ENCODE measurements at regions not wholly inside any gene's neighbourhood (a gene's known extent, or its start where the extent isn't known, plus 50 kb on each side); places are given as distances from the start of the nearest gene placed in this dataset.
A peak's percentile ranks its signal among the peaks of the same experiment; 100 is the strongest.

GRCh38 chr11:95495706-95496105 lies 264.7 kb upstream of the SESN3 start:
- no peaks in the 10 kb centered on the region for H3K36me3 ChIP-seq (ENCODE audit: control insufficient read depth, insufficient read depth, low read length)
- peaks cover 4% of the 10 kb centered on the region for H3K36me3 Mint-ChIP-seq
- peaks cover 0 to 6% (median under 1%) of the 10 kb centered on the region in 4 donors for H3K4me1 Mint-ChIP-seq
- ATAC-seq (ENCODE audit: low read depth in 2 of 2) (no peak), DNase-seq (no peak)
- H3K27me3 Mint-ChIP-seq = no peaks in the 10 kb centered on the region
- H3K9me3 ChIP-seq (ENCODE audit: control insufficient read depth in 2 of 2, low read length in 2 of 2) = no peaks in the 10 kb centered on the region
- H3K9me3 Mint-ChIP-seq = peaks cover 0 to 8% (median 2%) of the 10 kb centered on the region in 7 donors
- no peak overlapping the region for H3K4me3 ChIP-seq (ENCODE audit: low read depth, low read length)
- H3K27ac ChIP-seq (ENCODE audit: insufficient read depth, low read length, poor library complexity, severe bottlenecking) = no peak overlapping the region
- no peaks in the 10 kb centered on the region for H3K4me1 ChIP-seq (ENCODE audit: control insufficient read depth, insufficient read depth, low read length, poor library complexity, severe bottlenecking)
- H3K4me3 Mint-ChIP-seq = no peak overlapping the region
- H3K27ac Mint-ChIP-seq = no peak overlapping the region
- no peaks in the 10 kb centered on the region for H3K27me3 ChIP-seq (ENCODE audit: control insufficient read depth, insufficient read depth, low read length)

DNA sequence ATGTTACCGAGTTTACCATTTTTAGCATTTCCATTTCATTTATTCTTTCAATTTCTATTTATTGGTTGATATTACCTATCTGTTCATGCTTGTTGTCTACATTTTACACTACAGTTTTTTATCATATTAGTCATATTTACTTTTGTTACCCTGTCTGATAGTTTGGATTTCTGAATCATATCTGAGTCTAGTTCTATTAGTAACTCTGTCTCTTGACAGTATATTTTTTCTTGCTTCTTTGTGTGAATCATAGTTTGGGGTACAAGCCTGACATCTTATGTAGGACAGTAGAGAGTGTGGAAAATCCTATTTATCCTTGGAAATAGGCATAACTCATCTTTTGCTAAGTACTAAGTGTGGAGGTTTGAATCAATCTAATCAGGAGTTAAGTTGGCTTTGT lies 263.9 kb upstream of the SESN3 start:
- no peak for ATAC-seq (ENCODE audit: low read depth in 2 of 2)
- H3K36me3 Mint-ChIP-seq = peaks cover 4% of the 10 kb centered on the region

GRCh38 chr11:95494167-95494566 lies 263.2 kb upstream of the SESN3 start:
- Histone ChIP-seq H3K9me3 (ENCODE audit: control insufficient read depth in 2 of 2, low read length in 2 of 2) (no peaks in the 10 kb centered on the region), H3K4me3 (ENCODE audit: low read depth, low read length) (no peak overlapping the region), H3K36me3 (ENCODE audit: control insufficient read depth, insufficient read depth, low read length) (no peaks in the 10 kb centered on the region), H3K27me3 (ENCODE audit: control insufficient read depth, insufficient read depth, low read length) (no peaks in the 10 kb centered on the region), H3K27ac (ENCODE audit: insufficient read depth, low read length, poor library complexity, severe bottlenecking) (no peak overlapping the region), H3K4me1 (ENCODE audit: control insufficient read depth, insufficient read depth, low read length, poor library complexity, severe bottlenecking) (no peaks in the 10 kb centered on the region)
- H3K4me3 Mint-ChIP-seq = no peak overlapping the region
- peaks cover 0 to 8% (median 3%) of the 10 kb centered on the region in 7 donors for H3K9me3 Mint-ChIP-seq
- H3K27ac Mint-ChIP-seq = no peak overlapping the region
- DNase-seq (no peak), ATAC-seq (ENCODE audit: low read depth in 2 of 2) (no peak)
- peaks cover 4% of the 10 kb centered on the region for H3K36me3 Mint-ChIP-seq
- H3K27me3 Mint-ChIP-seq = no peaks in the 10 kb centered on the region
- peaks cover 0 to 4% (median 1%) of the 10 kb centered on the region in 4 donors for H3K4me1 Mint-ChIP-seq

More for the DNA sequence above, 263.9 kb upstream of the SESN3 start:
- Histone ChIP-seq H3K36me3 (ENCODE audit: control insufficient read depth, insufficient read depth, low read length) (no peaks in the 10 kb centered on the region), H3K9me3 (ENCODE audit: control insufficient read depth in 2 of 2, low read length in 2 of 2) (no peaks in the 10 kb centered on the region), H3K4me1 (ENCODE audit: control insufficient read depth, insufficient read depth, low read length, poor library complexity, severe bottlenecking) (no peaks in the 10 kb centered on the region), H3K27me3 (ENCODE audit: control insufficient read depth, insufficient read depth, low read length) (no peaks in the 10 kb centered on the region), H3K4me3 (ENCODE audit: low read depth, low read length) (no peak overlapping the region), H3K27ac (ENCODE audit: insufficient read depth, low read length, poor library complexity, severe bottlenecking) (no peak overlapping the region)
- H3K27me3 Mint-ChIP-seq = no peaks in the 10 kb centered on the region
- no peak overlapping the region for H3K4me3 Mint-ChIP-seq
- H3K9me3 Mint-ChIP-seq = peaks cover 0 to 8% (median 3%) of the 10 kb centered on the region in 7 donors
- H3K4me1 Mint-ChIP-seq = peaks cover 0 to 6% (median 2%) of the 10 kb centered on the region in 4 donors
- no peak overlapping the region for H3K27ac Mint-ChIP-seq
- no peak for DNase-seq

- peaks cover 0 to 8% (median 0%) of the 10 kb centered on the region in 4 donors for H3K4me1 Mint-ChIP-seq
- no peak for DNase-seq
- no peak overlapping the region for H3K27ac Mint-ChIP-seq
- H3K4me3 Mint-ChIP-seq = no peak overlapping the region
- ATAC-seq (ENCODE audit: low read depth in 2 of 2) = no peak
- H3K36me3 Mint-ChIP-seq = no peaks in the 10 kb centered on the region
- Histone ChIP-seq H3K36me3 (ENCODE audit: control insufficient read depth, insufficient read depth, low read length) (no peaks in the 10 kb centered on the region), H3K27ac (ENCODE audit: insufficient read depth, low read length, poor library complexity, severe bottlenecking) (no peak overlapping the region), H3K4me1 (ENCODE audit: control insufficient read depth, insufficient read depth, low read length, poor library complexity, severe bottlenecking) (no peaks in the 10 kb centered on the region), H3K4me3 (ENCODE audit: low read depth, low read length) (no peak overlapping the region), H3K27me3 (ENCODE audit: control insufficient read depth, insufficient read depth, low read length) (no peaks in the 10 kb centered on the region), H3K9me3 (ENCODE audit: control insufficient read depth in 2 of 2, low read length in 2 of 2) (no peaks in the 10 kb centered on the region)
- peaks cover 0 to 8% (median 3%) of the 10 kb centered on the region in 7 donors for H3K9me3 Mint-ChIP-seq
- no peaks in the 10 kb centered on the region for H3K27me3 Mint-ChIP-seq
Observed at GRCh38 chr11:95490625-95491024, 259.6 kb upstream of the SESN3 start.

- Mint-ChIP-seq H3K27ac (no peak overlapping the region), H3K27me3 (no peaks in the 10 kb centered on the region)
- ATAC-seq (ENCODE audit: low read depth in 2 of 2) = no peak
Observed at GRCh38 chr11:95487938-95488337, 256.9 kb upstream of the SESN3 start.

GRCh38 chr11:95487391-95487790 lies 256.4 kb upstream of the SESN3 start:
- DNase-seq = no peak
- ATAC-seq (ENCODE audit: low read depth in 2 of 2) = peak in 1 of 2 donors; percentile 50
- H3K27me3 ChIP-seq (ENCODE audit: control insufficient read depth, insufficient read depth, low read length) = no peaks in the 10 kb centered on the region
- peak overlapping the region in 2 of 3 donors; percentile 5 to 40 for H3K27ac Mint-ChIP-seq
- peaks cover 0 to 8% (median 0%) of the 10 kb centered on the region in 4 donors for H3K4me1 Mint-ChIP-seq
- peaks cover 0 to 8% (median 3%) of the 10 kb centered on the region in 7 donors for H3K9me3 Mint-ChIP-seq
- H3K9me3 ChIP-seq (ENCODE audit: control insufficient read depth in 2 of 2, low read length in 2 of 2) = no peaks in the 10 kb centered on the region
- H3K4me1 ChIP-seq (ENCODE audit: control insufficient read depth, insufficient read depth, low read length, poor library complexity, severe bottlenecking) = no peaks in the 10 kb centered on the region
- no peak overlapping the region for H3K27ac ChIP-seq (ENCODE audit: insufficient read depth, low read length, poor library complexity, severe bottlenecking)
- no peaks in the 10 kb centered on the region for H3K36me3 Mint-ChIP-seq
- no peak overlapping the region for H3K4me3 Mint-ChIP-seq
- no peaks in the 10 kb centered on the region for H3K36me3 ChIP-seq (ENCODE audit: control insufficient read depth, insufficient read depth, low read length)
- H3K4me3 ChIP-seq (ENCODE audit: low read depth, low read length) = no peak overlapping the region
- H3K27me3 Mint-ChIP-seq = no peaks in the 10 kb centered on the region

More at GRCh38 chr11:95487938-95488337, 256.9 kb upstream of the SESN3 start:
- Histone ChIP-seq H3K27me3 (ENCODE audit: control insufficient read depth, insufficient read depth, low read length) (no peaks in the 10 kb centered on the region), H3K36me3 (ENCODE audit: control insufficient read depth, insufficient read depth, low read length) (no peaks in the 10 kb centered on the region), H3K9me3 (ENCODE audit: control insufficient read depth in 2 of 2, low read length in 2 of 2) (no peaks in the 10 kb centered on the region), H3K4me3 (ENCODE audit: low read depth, low read length) (no peak overlapping the region), H3K27ac (ENCODE audit: insufficient read depth, low read length, poor library complexity, severe bottlenecking) (no peak overlapping the region), H3K4me1 (ENCODE audit: control insufficient read depth, insufficient read depth, low read length, poor library complexity, severe bottlenecking) (no peaks in the 10 kb centered on the region)
- Mint-ChIP-seq H3K36me3 (no peaks in the 10 kb centered on the region), H3K4me1 (peaks cover 0 to 8% (median 0%) of the 10 kb centered on the region in 4 donors), H3K4me3 (peak overlapping the region in 1 of 4 donors; percentile 34), H3K9me3 (peaks cover 0 to 8% (median 3%) of the 10 kb centered on the region in 7 donors)
- DNase-seq = no peak

DNA sequence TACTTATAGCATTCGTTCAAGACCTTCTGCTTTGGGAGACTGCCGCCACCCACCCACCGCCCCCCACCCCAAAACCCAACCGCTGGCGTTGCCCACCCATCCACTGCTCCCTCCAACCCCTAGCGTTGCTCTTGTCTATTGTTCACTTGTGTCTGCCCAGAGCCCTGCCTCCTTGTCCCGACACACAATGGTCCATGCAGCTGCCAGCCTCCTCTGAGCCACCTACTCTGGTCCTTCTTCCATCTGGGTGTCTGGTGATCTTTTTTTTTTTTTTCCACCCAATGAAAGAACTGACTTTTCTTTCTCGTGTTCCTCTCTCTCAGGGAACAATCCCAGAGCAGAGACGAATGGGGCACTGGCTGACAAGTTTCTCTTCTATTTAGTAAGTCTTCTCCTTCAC lies 256.0 kb upstream of the SESN3 start:
- ATAC-seq (ENCODE audit: low read depth in 2 of 2) (no peak), DNase-seq (no peak)
- Mint-ChIP-seq H3K27me3 (no peaks in the 10 kb centered on the region), H3K27ac (peak overlapping the region in 2 of 3 donors; percentile 5 to 40), H3K4me3 (no peak overlapping the region), H3K9me3 (peaks cover 0 to 7% (median 3%) of the 10 kb centered on the region in 7 donors), H3K36me3 (no peaks in the 10 kb centered on the region), H3K4me1 (peaks cover 0 to 8% (median 0%) of the 10 kb centered on the region in 4 donors)
- H3K27me3 ChIP-seq (ENCODE audit: control insufficient read depth, insufficient read depth, low read length) = no peaks in the 10 kb centered on the region
- H3K9me3 ChIP-seq (ENCODE audit: control insufficient read depth in 2 of 2, low read length in 2 of 2) = no peaks in the 10 kb centered on the region
- H3K4me3 ChIP-seq (ENCODE audit: low read depth, low read length) = no peak overlapping the region
- H3K4me1 ChIP-seq (ENCODE audit: control insufficient read depth, insufficient read depth, low read length, poor library complexity, severe bottlenecking) = no peaks in the 10 kb centered on the region
- no peak overlapping the region for H3K27ac ChIP-seq (ENCODE audit: insufficient read depth, low read length, poor library complexity, severe bottlenecking)
- no peaks in the 10 kb centered on the region for H3K36me3 ChIP-seq (ENCODE audit: control insufficient read depth, insufficient read depth, low read length)

- H3K9me3 ChIP-seq (ENCODE audit: control insufficient read depth in 2 of 2, low read length in 2 of 2) = no peaks in the 10 kb centered on the region
- Mint-ChIP-seq H3K4me3 (no peak overlapping the region), H3K27ac (peak overlapping the region in 1 of 3 donors; percentile 40), H3K4me1 (peaks cover 0 to 8% (median 0%) of the 10 kb centered on the region in 4 donors), H3K27me3 (no peaks in the 10 kb centered on the region), H3K9me3 (peaks cover 0 to 3% (median 2%) of the 10 kb centered on the region in 7 donors), H3K36me3 (no peaks in the 10 kb centered on the region)
- ATAC-seq (ENCODE audit: low read depth in 2 of 2) (no peak), DNase-seq (no peak)
- H3K4me3 ChIP-seq (ENCODE audit: low read depth, low read length) = no peak overlapping the region
- H3K27ac ChIP-seq (ENCODE audit: insufficient read depth, low read length, poor library complexity, severe bottlenecking) = no peak overlapping the region
- no peaks in the 10 kb centered on the region for H3K27me3 ChIP-seq (ENCODE audit: control insufficient read depth, insufficient read depth, low read length)
- no peaks in the 10 kb centered on the region for H3K4me1 ChIP-seq (ENCODE audit: control insufficient read depth, insufficient read depth, low read length, poor library complexity, severe bottlenecking)
- H3K36me3 ChIP-seq (ENCODE audit: control insufficient read depth, insufficient read depth, low read length) = no peaks in the 10 kb centered on the region
Observed at GRCh38 chr11:95486466-95486865, 255.5 kb upstream of the SESN3 start.

Data from CD4-positive, CD25-positive, alpha-beta regulatory T cell (primary cell).